ENCODE measurements at regions not wholly inside any gene's neighbourhood (a gene's known extent, or its start where the extent isn't known, plus 50 kb on each side); places are given as distances from the start of the nearest gene placed in this dataset.
"Not testable (repeated sequence)": the region's sequence is repeated elsewhere in the genome, so short reads cannot be mapped to it uniquely, and the experiment has no call there.

GRCh38 chr13:106088085-106088484, 447.4 kb downstream of the EFNB2 start:
- DNase-seq = no peak

DNA sequence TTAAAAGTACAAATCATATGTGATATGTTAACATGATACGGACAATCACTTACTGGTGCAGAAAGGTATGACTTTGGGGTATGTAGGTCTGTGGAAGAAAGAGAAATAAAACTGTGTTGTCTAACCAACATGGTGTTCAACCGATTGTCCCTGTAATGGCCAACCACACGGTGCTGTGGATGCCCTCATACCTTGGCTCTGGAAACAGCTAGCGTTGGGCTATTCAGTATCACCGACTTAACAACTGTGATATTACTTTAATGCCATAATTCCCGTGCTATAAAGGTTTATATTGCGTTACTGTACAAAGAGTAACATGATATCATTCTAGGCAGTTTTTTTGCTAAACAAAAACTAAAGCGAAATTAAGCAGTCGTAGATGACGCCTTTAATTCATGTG, 448.3 kb downstream of the EFNB2 start:
- no peak for DNase-seq

DNA sequence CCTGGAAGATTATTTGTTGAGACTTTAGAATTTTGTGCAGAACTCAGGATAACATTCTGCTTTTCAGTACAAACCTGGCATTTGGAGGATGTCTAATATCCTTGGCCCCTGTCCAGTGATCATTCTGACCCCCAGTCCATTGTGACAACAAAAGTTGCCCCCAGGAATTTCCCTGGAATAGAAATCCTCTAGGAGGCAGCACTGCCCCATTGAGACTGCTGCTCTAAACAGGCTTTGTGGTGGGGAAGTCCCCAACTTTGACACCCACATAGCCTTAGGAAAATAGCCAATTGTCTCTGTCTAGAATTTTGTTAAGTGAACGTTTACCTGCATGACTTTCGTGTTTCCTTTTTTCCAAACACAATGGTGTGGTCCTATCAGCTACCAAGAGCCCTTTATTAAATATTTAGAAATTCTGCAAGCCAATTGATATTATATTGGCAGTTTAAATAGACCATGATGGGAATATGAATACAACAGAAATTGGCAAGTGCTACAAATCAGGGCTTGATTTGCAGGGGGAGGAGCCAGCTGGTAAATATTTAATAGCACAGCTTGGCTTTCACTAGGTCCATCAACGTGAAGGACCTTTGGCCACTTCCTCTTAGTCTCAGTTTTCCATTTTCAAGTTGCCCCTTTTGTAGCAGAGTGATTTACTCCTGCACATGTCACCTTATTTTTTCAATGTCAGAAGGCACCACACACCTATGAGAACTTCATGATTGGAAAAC, 451.7 kb downstream of the EFNB2 start:
- no peak for DNase-seq

DNA sequence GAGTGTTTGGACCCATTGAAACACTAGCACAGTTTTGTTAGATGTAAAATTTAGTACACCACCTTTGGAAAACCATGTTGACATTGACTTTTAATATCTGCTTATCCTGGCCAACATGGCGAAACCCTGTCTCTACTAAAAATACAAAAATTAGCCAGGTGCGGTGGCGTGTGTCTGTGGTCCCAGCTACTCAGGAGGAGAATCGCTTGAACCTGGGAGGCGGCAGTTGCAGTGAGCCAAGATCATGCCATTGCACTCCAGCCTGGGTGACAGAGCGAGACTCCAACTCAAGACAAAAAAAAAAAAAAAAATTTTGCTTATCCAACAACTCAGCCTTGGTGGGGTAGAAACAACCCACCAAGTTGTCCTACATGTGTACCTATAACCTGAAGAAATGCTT, 454.2 kb downstream of the EFNB2 start:
- DNase-seq = not testable (repeated sequence)

DNA sequence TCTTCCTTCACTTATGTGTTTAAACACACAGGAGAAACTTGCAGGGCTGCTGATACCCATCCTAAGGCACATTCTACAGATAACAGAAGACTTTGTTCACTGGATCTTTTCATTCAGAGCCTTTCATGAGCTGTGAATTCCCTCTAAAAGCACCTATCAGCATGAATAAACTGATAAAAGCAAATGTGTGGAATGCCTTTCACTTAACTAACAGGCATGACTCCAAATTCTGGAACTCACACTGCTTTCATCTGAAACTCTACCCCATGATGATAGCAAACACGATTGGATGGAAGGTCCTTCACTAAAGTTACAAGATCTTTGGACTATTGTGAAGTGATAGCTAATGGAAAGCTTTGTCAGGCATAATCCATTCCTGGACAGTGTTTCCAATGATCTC, 457.3 kb downstream of the EFNB2 start:
- DNase-seq = no peak

- no peak for DNase-seq
These were observed 458.4 kb downstream of the EFNB2 start for GRCh38 chr13:106077017-106077416.

- DNase-seq = no peak
These were observed 463.4 kb downstream of the EFNB2 start for GRCh38 chr13:106072014-106072413.

- DNase-seq = no peak
These were observed 471.7 kb downstream of the EFNB2 start for GRCh38 chr13:106063591-106064313.

DNA sequence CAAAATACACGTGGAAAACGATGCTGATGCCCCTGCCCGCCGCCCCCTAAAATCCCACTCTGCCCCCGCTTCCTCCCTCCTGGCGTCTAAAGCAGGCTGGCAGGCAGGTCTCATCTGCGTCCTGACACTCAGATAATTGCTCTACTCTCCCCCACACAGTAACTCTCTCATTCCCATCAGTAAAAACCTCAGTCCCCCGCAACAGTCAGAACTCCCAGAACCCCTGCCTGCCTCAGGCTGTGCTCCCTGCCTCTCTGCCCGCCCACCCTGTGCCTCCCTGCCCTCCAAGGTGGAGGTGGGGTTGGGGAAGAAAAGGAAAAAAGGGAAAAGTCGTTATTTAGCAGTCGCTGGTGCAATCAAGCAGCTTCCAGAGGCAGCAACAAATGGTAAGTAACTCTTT, 473.7 kb downstream of the EFNB2 start:
- no peak for DNase-seq

DNA sequence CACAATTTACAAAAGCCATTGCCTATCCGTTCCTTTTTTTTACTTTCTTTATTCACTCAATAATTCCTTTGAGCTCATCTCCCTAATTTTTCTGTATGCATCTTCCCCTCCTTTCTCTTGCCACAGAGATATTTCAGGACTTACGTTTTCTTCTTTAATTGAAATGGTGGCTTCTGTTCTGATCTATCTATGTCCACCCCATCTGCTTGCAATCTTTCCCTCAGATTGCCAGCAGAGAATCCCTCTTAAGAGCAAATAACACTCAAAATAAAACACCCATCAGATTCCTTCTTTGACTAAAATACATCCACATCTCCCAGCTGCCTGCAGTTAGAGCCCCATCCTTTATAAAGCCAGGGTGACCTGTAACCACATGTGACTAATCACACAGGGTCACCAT, 478.6 kb downstream of the EFNB2 start:
- no peak for DNase-seq

- DNase-seq = no peak
These were observed 483.2 kb downstream of the EFNB2 start for GRCh38 chr13:106052200-106052767.

DNA sequence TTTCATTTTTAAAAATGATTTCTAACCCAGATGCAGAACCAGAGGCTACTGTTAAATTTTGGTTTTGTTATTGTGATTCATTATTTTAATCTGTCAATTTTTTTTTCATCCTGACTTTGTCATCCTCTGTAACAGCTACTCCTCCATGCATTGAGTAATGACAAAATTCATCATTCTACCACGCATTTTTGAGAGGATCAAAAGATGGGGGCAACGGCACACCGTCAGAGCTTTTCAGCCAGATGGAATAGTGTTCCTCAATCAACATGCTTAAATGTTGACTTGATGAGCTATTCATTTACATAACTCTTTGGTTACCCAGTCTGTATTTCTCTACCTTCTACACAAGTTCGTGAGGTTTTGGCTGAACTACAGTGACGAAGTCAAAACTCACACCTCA, 486.3 kb downstream of the EFNB2 start:
- DNase-seq = no peak

- DNase-seq = no peak
These were observed 487.1 kb downstream of the EFNB2 start for GRCh38 chr13:106048386-106048785.

GRCh38 chr13:106047859-106048258, 487.6 kb downstream of the EFNB2 start:
- DNase-seq = no peak

DNA sequence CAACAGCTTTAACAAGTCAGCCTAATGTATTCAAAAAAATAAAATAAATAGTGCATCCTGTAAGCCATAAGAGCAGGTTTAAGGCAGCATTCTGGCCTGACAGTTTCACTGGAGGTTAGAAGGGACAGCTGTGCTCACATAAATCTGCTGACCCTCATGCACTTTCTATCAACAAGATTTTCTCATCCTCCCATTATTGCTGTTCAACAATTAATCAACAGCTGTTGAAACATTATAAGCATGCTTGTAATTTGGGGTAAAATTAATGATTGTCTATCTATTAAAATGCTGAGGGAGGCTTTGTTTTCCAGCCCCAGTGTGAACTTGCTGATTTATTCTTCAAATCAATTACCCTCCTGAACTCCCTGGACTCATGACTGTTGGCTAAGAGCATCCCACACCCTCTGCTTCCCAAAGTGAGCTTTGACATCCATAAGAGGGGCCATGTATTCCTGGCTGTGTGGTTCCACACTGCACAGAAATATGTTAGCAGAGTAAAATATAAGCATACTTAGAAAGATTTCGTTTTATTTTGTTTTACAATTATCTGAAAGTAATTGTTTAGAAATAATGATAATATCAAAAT, 492.4 kb downstream of the EFNB2 start:
- DNase-seq = no peak

- no peak for DNase-seq
These were observed 494.0 kb downstream of the EFNB2 start for GRCh38 chr13:106041445-106041844.

DNA sequence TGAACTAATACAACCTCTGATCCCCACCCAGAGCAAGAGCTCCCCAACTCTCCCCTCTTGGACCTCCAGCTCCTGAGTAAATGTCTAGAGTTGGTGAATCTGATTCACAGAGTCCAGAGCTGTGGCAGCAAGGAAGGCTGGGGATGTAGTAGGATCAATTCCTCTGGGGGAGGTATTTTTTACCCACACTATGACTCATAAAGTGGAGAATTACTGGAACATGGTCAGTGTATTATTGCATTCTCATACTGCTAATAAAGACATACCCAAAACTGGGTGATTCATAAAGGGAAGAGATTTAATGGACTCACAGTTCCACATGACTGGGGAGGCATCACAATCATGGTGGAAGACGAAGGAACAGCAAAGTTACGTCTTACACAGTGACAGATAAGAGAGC, 496.7 kb downstream of the EFNB2 start:
- no peak for DNase-seq

GRCh38 chr13:106036870-106037269, 498.6 kb downstream of the EFNB2 start:
- no peak for DNase-seq

DNA sequence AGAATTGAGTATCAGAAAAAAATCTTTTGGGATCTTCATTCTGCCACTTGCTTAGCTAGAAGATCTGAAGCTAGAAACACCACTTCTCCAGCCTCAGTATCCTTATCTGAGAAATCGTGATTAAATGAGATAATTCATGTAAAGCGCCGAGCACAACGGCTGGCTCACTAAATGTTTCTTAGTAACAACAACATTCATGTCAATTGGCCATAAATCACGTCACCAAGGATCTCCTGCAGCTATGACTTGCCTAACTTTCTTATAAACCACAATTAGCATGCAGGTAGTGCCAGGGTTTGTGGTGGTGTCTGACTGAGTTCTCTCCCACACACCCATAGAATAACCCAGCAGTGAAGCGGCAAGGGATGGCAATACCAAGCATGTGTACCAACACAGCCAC, 501.3 kb downstream of the EFNB2 start:
- DNase-seq = no peak

DNA sequence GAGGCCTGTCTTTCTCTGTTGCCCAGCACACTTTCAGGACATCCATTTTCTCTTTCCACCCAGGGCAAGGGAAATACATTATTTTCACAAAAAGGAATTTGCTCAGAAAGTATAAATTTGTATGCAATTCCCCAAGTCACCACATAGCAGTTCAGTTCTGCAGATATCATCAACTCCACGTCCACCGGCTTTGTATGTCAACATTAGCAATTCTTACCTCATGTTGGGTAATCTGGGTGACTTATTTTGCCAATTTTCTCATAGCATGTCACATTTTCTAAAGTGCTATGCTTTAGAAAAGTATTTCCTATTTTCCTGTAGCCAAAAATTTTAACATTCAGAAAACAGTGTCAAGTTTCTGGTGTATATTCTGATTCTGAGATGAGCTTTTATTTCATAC, 501.8 kb downstream of the EFNB2 start:
- no peak for DNase-seq

GRCh38 chr13:106032441-106032840, 503.0 kb downstream of the EFNB2 start:
- no peak for DNase-seq

DNA sequence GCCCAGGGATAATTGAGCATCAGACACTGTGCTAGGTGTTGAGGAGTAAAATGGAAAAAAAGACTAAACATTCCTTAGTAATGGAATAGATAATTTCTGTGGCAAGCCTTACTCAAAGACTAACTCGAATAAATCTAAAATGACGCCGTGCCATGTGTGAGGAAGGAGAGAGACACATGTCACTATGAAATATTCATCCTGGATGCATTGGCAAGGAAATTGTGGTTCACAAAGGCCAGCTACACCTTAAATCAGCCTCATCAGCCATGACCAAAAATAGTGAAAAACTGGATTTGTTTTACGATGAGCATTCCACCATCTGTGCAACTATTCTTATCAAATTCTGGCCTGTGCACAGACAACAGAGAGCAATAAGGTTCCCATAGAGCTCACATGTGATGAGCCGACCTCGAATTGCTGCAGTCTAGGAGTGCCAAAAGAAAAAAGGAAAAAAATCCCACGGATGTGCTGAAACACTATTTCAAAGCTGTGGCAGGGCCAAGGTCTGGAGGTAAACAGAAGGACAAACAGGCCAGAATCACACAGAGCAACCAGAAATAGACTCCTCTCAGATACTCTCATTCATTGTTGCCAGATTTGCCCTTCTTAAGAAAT, 505.7 kb downstream of the EFNB2 start:
- DNase-seq = no peak

- no peak for DNase-seq
These were observed 506.6 kb downstream of the EFNB2 start for GRCh38 chr13:106028911-106029310.

- DNase-seq = no peak
These were observed 523.9 kb downstream of the EFNB2 start for GRCh38 chr13:106011600-106011999.
